Colonic mucosa (tissue), 4 donors: ENCODE measurements at regions not wholly inside any gene's neighbourhood (a gene's known extent, or its start where the extent isn't known, plus 50 kb on each side); places are given as distances from the start of the nearest gene placed in this dataset.

ENCODE experiments used
- DNase-seq: peaks from one replicate; pipeline ENCODE4 v3.0.0-alpha.2; 2020
- H3K27ac ChIP-seq: fragments of 200-600 bp; one replicate; pipeline ENCODE4 v1.8.0; 2021
- H3K27me3 ChIP-seq: fragments of 200-600 bp; one replicate; pipeline ENCODE4 v1.8.0; 2021
- H3K36me3 ChIP-seq: fragments of 200-600 bp; one replicate; pipeline ENCODE4 v1.8.0; 2021
- H3K4me1 ChIP-seq: fragments of 200-600 bp; one replicate; pipeline ENCODE4 v1.8.0; 2021; ENCODE audit warnings: mild to moderate bottlenecking
- H3K4me3 ChIP-seq: fragments of 200-600 bp; one replicate; pipeline ENCODE4 v1.8.0; 2021
- H3K9ac ChIP-seq, 2 donors: one replicate each; pipeline ENCODE4 v1.7.0; 2013; ENCODE audit warnings: control low read depth in 2 of 2, low read depth in 2 of 2, low read length in 2 of 2
- H3K9me3 ChIP-seq: fragments of 200-600 bp; one replicate; pipeline ENCODE4 v1.8.0; 2021
- CTCF ChIP-seq: fragments of 200-600 bp; IDR thresholded peaks from one replicate; pipeline ENCODE4 v1.8.0; 2022; ENCODE audit warnings: antibody characterized with exemption, mild to moderate bottlenecking
- intact Hi-C: fragments of 100-400 bp; cut with DNase I; formaldehyde crosslinking; loops from one replicate; pipeline ENCODE4 v1.14.1; 2022
- donor health status: healthy.
- donor health status: DM: no; HTN: no; CAD: no.
- donor health status: DM: no; HTN: no; CAD: no.

- H3K4me1 ChIP-seq, result no peaks in the 10 kb centered on the region
- no peak overlapping the region for H3K9ac ChIP-seq
- H3K27me3 ChIP-seq, result no peaks in the 10 kb centered on the region
- no peaks in the 10 kb centered on the region for H3K9me3 ChIP-seq
- TF ChIP-seq CTCF, result no peak
- DNase-seq, result no peak
- no peaks in the 10 kb centered on the region for H3K36me3 ChIP-seq
- intact Hi-C loops, result no loop called here
- H3K27ac ChIP-seq, result no peak overlapping the region
- no peak overlapping the region for H3K4me3 ChIP-seq
Observed at GRCh38 chr14:58814466-58814865, 176.7 kb downstream of the DACT1 start.

- no peaks in the 10 kb centered on the region for H3K36me3 ChIP-seq
- no peaks in the 10 kb centered on the region for H3K27me3 ChIP-seq
- no peak for TF ChIP-seq CTCF
- H3K4me3 ChIP-seq, result no peak overlapping the region
- intact Hi-C loops, result no loop called here
- H3K27ac ChIP-seq, result no peak overlapping the region
- DNase-seq, result no peak
- H3K9me3 ChIP-seq, result no peaks in the 10 kb centered on the region
- no peak overlapping the region for H3K9ac ChIP-seq
- H3K4me1 ChIP-seq, result no peaks in the 10 kb centered on the region
Observed at GRCh38 chr14:58815161-58815701, 177.5 kb downstream of the DACT1 start.

GRCh38 chr14:58815794-58816193, 178.0 kb downstream of the DACT1 start:
- intact Hi-C loops, result no loop called here
- Histone ChIP-seq H3K4me1 (no peaks in the 10 kb centered on the region), H3K27ac (no peak overlapping the region), H3K9ac (no peak overlapping the region), H3K4me3 (no peak overlapping the region), H3K36me3 (no peaks in the 10 kb centered on the region), H3K9me3 (no peaks in the 10 kb centered on the region), H3K27me3 (no peaks in the 10 kb centered on the region)
- DNase-seq, result no peak
- TF ChIP-seq CTCF, result no peak

GRCh38 chr14:58816416-58817115, 178.8 kb downstream of the DACT1 start:
- H3K36me3 ChIP-seq, result no peaks in the 10 kb centered on the region
- intact Hi-C loops, result no loop called here
- H3K9ac ChIP-seq, result no peak overlapping the region
- no peaks in the 10 kb centered on the region for H3K4me1 ChIP-seq
- no peak overlapping the region for H3K27ac ChIP-seq
- no peak for DNase-seq
- no peak for TF ChIP-seq CTCF
- no peaks in the 10 kb centered on the region for H3K9me3 ChIP-seq
- no peaks in the 10 kb centered on the region for H3K27me3 ChIP-seq
- no peak overlapping the region for H3K4me3 ChIP-seq

- Histone ChIP-seq H3K27ac (no peak overlapping the region), H3K27me3 (no peaks in the 10 kb centered on the region), H3K36me3 (no peaks in the 10 kb centered on the region), H3K4me3 (no peak overlapping the region), H3K9ac (no peak overlapping the region), H3K4me1 (no peaks in the 10 kb centered on the region), H3K9me3 (no peaks in the 10 kb centered on the region)
- TF ChIP-seq CTCF, result no peak
- intact Hi-C loops, result no loop called here
- DNase-seq, result no peak
Observed at GRCh38 chr14:58817846-58818245, 180.1 kb downstream of the DACT1 start.
